ENCODE measurements at regions not wholly inside any gene's neighbourhood (a gene's known extent, or its start where the extent isn't known, plus 50 kb on each side); places are given as distances from the start of the nearest gene placed in this dataset.

GRCh38 chr7:142669074-142669654 lies 80.1 kb upstream of the PRSS1 start:
- no peak overlapping the region for H3K4me3 ChIP-seq
- H3K27me3 ChIP-seq = no peaks in the 10 kb centered on the region
- intact Hi-C loops (cut with DNase I) = no loop called here
- no peaks in the 10 kb centered on the region for H3K4me1 ChIP-seq
- H3K36me3 ChIP-seq = no peaks in the 10 kb centered on the region
- WGBS, 2 donors = 22 to 39% methylated on average over 2 of the region's 2 CpGs
- H3K9me3 ChIP-seq = no peaks in the 10 kb centered on the region
- H3K27ac ChIP-seq = no peak overlapping the region
- TF ChIP-seq POLR2A (IDR thresholded peaks at IDR 0.05) = no peak
- peak in 2 of 6 experiments; percentile 22 to 29 for TF ChIP-seq CTCF (IDR thresholded peaks at IDR 0.05)
- DNase-seq = no peak

- no peak for DNase-seq
- H3K27ac ChIP-seq = no peak overlapping the region
- no peaks in the 10 kb centered on the region for H3K36me3 ChIP-seq
- H3K4me1 ChIP-seq = no peaks in the 10 kb centered on the region
- H3K9me3 ChIP-seq = no peaks in the 10 kb centered on the region
- intact Hi-C loops (cut with DNase I) = no loop called here
- H3K27me3 ChIP-seq = no peaks in the 10 kb centered on the region
- WGBS, 2 donors = 28 to 29% methylated on average over 4 of the region's 4 CpGs
- no peak for TF ChIP-seq POLR2A (IDR thresholded peaks at IDR 0.05)
- no peak for TF ChIP-seq CTCF (IDR thresholded peaks at IDR 0.05)
- H3K4me3 ChIP-seq = no peak overlapping the region
Measured at GRCh38 chr7:142668495-142668894, 80.8 kb upstream of the PRSS1 start.

- WGBS, 2 donors = 46 to 47% methylated on average over 1 of the region's 1 CpG
- intact Hi-C loops (cut with DNase I) = no loop called here
Measured at GRCh38 chr7:142657376-142657775, 91.9 kb upstream of the PRSS1 start.

GRCh38 chr7:142654398-142654797 lies 94.9 kb upstream of the PRSS1 start:
- Histone ChIP-seq H3K27me3 (no peaks in the 10 kb centered on the region), H3K27ac (no peak overlapping the region), H3K4me3 (no peak overlapping the region), H3K4me1 (no peaks in the 10 kb centered on the region), H3K36me3 (no peaks in the 10 kb centered on the region), H3K9me3 (no peaks in the 10 kb centered on the region)
- intact Hi-C loops (cut with DNase I) = no loop called here
- no peak for DNase-seq
- 60 to 76% methylated on average over 2 to 5 of the region's 5 CpGs for WGBS, 2 donors
- TF ChIP-seq CTCF (IDR thresholded peaks at IDR 0.05) = no peak

More at GRCh38 chr7:142657376-142657775, 91.9 kb upstream of the PRSS1 start:
- H3K27ac ChIP-seq = no peak overlapping the region
- H3K9me3 ChIP-seq = no peaks in the 10 kb centered on the region
- no peaks in the 10 kb centered on the region for H3K27me3 ChIP-seq
- no peak for DNase-seq
- H3K4me3 ChIP-seq = no peak overlapping the region
- no peaks in the 10 kb centered on the region for H3K36me3 ChIP-seq
- H3K4me1 ChIP-seq = no peaks in the 10 kb centered on the region
- TF ChIP-seq POLR2A (IDR thresholded peaks at IDR 0.05) (no peak), CTCF (IDR thresholded peaks at IDR 0.05) (no peak)

GRCh38 chr7:142647749-142648148 lies 101.5 kb upstream of the PRSS1 start:
- Histone ChIP-seq H3K27ac (no peak overlapping the region), H3K27me3 (peaks cover 0 to 3% (median 0%) of the 10 kb centered on the region in 4 donors), H3K4me1 (no peaks in the 10 kb centered on the region), H3K36me3 (no peaks in the 10 kb centered on the region), H3K4me3 (no peak overlapping the region), H3K9me3 (no peaks in the 10 kb centered on the region)
- WGBS, 2 donors = 89 to 100% methylated on average over 1 of the region's 1 CpG
- no peak for TF ChIP-seq CTCF (IDR thresholded peaks at IDR 0.05)
- no peak for TF ChIP-seq POLR2A (IDR thresholded peaks at IDR 0.05)
- intact Hi-C loops (cut with DNase I) = no loop called here
- no peak for DNase-seq
